Endothelial cell of umbilical vein (primary cell): ENCODE measurements at regions not wholly inside any gene's neighbourhood (a gene's known extent, or its start where the extent isn't known, plus 50 kb on each side); places are given as distances from the start of the nearest gene placed in this dataset.

Experiments
- BruUV-seq: library from RNA; stranded (reverse); fragments of 400-500 nt; replicated peaks from 2 replicates; lab custom pipeline; 2021; lab: Mats Ljungman, UMichigan
- CTCF ChIA-PET: fragments of 300-600, 350-600 bp; sonication (Branson Sonifier 250); formaldehyde crosslinking; loops from one replicate; lab custom pipeline; 2021; ENCODE audit warnings: antibody characterized with exemption, inconsistent platforms; lab: Charles Lee
- POLR2A ChIA-PET: fragments of 300-600, 350-600 bp; sonication (Branson Sonifier 250); formaldehyde crosslinking; loops from one replicate; lab custom pipeline; 2021; ENCODE audit warnings: antibody characterized with exemption, inconsistent platforms; lab: Charles Lee
- DNase-seq: peaks from one replicate; pipeline ENCODE4 v3.0.0-alpha.2; 2011; ENCODE audit warnings: low read depth, low spot score
- FAIRE-seq: peaks from 2 replicates; lab custom pipeline; 2011; peaks lifted over from hg19 to GRCh38; lab: Jason Lieb, UNC
- H2AFZ ChIP-seq: 2 replicates; pipeline ENCODE4 v1.6.0; 2012; ENCODE audit warnings: low read depth, low read length, control low read depth, inconsistent platforms
- H3K27ac ChIP-seq: 2 replicates; pipeline ENCODE4 v1.5.1; 2011; ENCODE audit warnings: low read depth, mild to moderate bottlenecking, control low read depth, low read length, moderate library complexity; ENCODE audit not compliant: insufficient read depth
- H3K27me3 ChIP-seq, 2 experiments: 2 replicates each; pipeline versions ENCODE4 v1.6.0 to v1.6.1; 2011; ENCODE audit warnings: low read length in 2 of 2, mixed read lengths in 1 of 2; ENCODE audit not compliant: control insufficient read depth in 2 of 2, insufficient read depth in 2 of 2
- H3K36me3 ChIP-seq, 2 experiments: 2 replicates in 1 of 2; 3 replicates in 1 of 2; pipeline ENCODE4 v1.5.1; 2011; ENCODE audit warnings: low read length in 2 of 2, mild to moderate bottlenecking in 1 of 2, moderate library complexity in 1 of 2; ENCODE audit not compliant: control insufficient read depth in 2 of 2, insufficient read depth in 2 of 2; ENCODE audit errors: extremely low read depth in 1 of 2
- H3K4me1 ChIP-seq: 3 replicates; pipeline ENCODE4 v1.5.1; 2011; ENCODE audit warnings: mild to moderate bottlenecking, low read length; ENCODE audit not compliant: control insufficient read depth, insufficient read depth; ENCODE audit errors: extremely low read depth
- H3K4me2 ChIP-seq: 2 replicates; pipeline ENCODE4 v1.6.1; 2011; ENCODE audit warnings: low read length, control low read depth, mixed read lengths; ENCODE audit not compliant: insufficient read depth
- H3K4me3 ChIP-seq, 3 experiments: fragments of 200-600 bp in 1 of 3; sonication (generic), shearing (Covaris generic) in 1 of 3; replicated peaks in 1 of 3; 2 replicates each; pipeline ENCODE4 v1.5.1; 2011 to 2016; ENCODE audit warnings: control low read depth in 3 of 3, low read length in 3 of 3, mild to moderate bottlenecking in 2 of 3, inconsistent platforms in 1 of 3, low read depth in 1 of 3, moderate library complexity in 1 of 3; ENCODE audit not compliant: insufficient read depth in 1 of 3
- H3K79me2 ChIP-seq: 2 replicates; pipeline ENCODE4 v1.6.0; 2012; ENCODE audit warnings: low read length, inconsistent platforms; ENCODE audit not compliant: control insufficient read depth, insufficient read depth
- H3K9ac ChIP-seq: replicated peaks from 2 replicates; pipeline ENCODE3; 2011; ENCODE audit warnings: low read length, control low read depth; ENCODE audit not compliant: insufficient read depth; ENCODE audit errors: extremely low read depth
- H3K9me1 ChIP-seq: replicated peaks from 3 replicates; pipeline ENCODE4 v1.6.0; 2011; ENCODE audit warnings: mild to moderate bottlenecking, low read length; ENCODE audit not compliant: control insufficient read depth, insufficient read depth; ENCODE audit errors: extremely low read depth
- H3K9me3 ChIP-seq: replicated peaks from 2 replicates; pipeline ENCODE4 v1.5.1; 2012; ENCODE audit warnings: low read length, inconsistent platforms; ENCODE audit not compliant: control insufficient read depth, insufficient read depth
- H4K20me1 ChIP-seq: replicated peaks from 2 replicates; pipeline ENCODE3; 2011; ENCODE audit warnings: mild to moderate bottlenecking, low read length; ENCODE audit not compliant: control insufficient read depth, insufficient read depth; ENCODE audit errors: extremely low read depth
- EZH2 ChIP-seq: IDR thresholded peaks from 2 replicates; pipeline ENCODE4 v1.6.1; 2012; ENCODE audit warnings: borderline replicate concordance, low read depth, mild to moderate bottlenecking, moderate library complexity, low read length, inconsistent platforms; ENCODE audit not compliant: severe bottlenecking
- FOS ChIP-seq: IDR thresholded peaks from 2 replicates; pipeline ENCODE4 v1.6.1; 2011; ENCODE audit warnings: mild to moderate bottlenecking, low read length, moderate library complexity, borderline replicate concordance; ENCODE audit not compliant: insufficient read depth
- GATA2 ChIP-seq: IDR thresholded peaks from 2 replicates; pipeline ENCODE4 v1.7.0; 2011; ENCODE audit warnings: low read depth, mild to moderate bottlenecking, moderate library complexity, mixed read lengths, low read length; ENCODE audit not compliant: insufficient read length, insufficient read depth
- JUN ChIP-seq: IDR thresholded peaks from 2 replicates; pipeline ENCODE4 v1.6.1; 2011; ENCODE audit warnings: borderline replicate concordance, low read depth; ENCODE audit not compliant: insufficient read length, insufficient read depth
- MAX ChIP-seq: IDR thresholded peaks from 2 replicates; pipeline ENCODE4 v1.6.1; 2011; ENCODE audit not compliant: insufficient read depth, insufficient read length
- MYC ChIP-seq: IDR thresholded peaks from one replicate; pipeline ENCODE4 v1.6.1; 2011; ENCODE audit warnings: mild to moderate bottlenecking, low read depth, low read length
- POLR2A ChIP-seq: IDR thresholded peaks from 2 replicates; pipeline ENCODE4 v1.6.1; 2012; ENCODE audit warnings: low read depth, mild to moderate bottlenecking, control low read depth, low read length
- POLR2AphosphoS5 ChIP-seq: IDR thresholded peaks from 2 replicates; pipeline ENCODE4 v1.6.1; 2012; ENCODE audit warnings: low read depth, mild to moderate bottlenecking, control low read depth, low read length, moderate library complexity; ENCODE audit not compliant: insufficient read depth
- dilution Hi-C: fragments of 300-500 bp; cut with MboI; formaldehyde crosslinking; loops from one replicate; pipeline ENCODE4 v1.15.0; 2019; ENCODE audit warnings: low sequenced_read_pairs; ENCODE audit not compliant: extremely low pct_ligation_motif_present
- intact Hi-C: fragments of 100-400 bp; cut with micrococcal nuclease; formaldehyde crosslinking; loops from one replicate; pipeline ENCODE4 v1.10.0; 2022
- TF ChIP-seq, protein P1 (sequence below), 2 donors: IDR thresholded peaks; 1 replicate in 1 of 2; 2 replicates in 1 of 2; pipeline ENCODE4 v1.5.1; 2011; ENCODE audit warnings: low read length in 2 of 2, mild to moderate bottlenecking in 2 of 2, moderate library complexity in 2 of 2, control low read depth in 1 of 2, inconsistent platforms in 1 of 2, low read depth in 1 of 2; ENCODE audit not compliant: insufficient read depth in 1 of 2; ENCODE audit errors: extremely low read depth in 1 of 2

DNA sequence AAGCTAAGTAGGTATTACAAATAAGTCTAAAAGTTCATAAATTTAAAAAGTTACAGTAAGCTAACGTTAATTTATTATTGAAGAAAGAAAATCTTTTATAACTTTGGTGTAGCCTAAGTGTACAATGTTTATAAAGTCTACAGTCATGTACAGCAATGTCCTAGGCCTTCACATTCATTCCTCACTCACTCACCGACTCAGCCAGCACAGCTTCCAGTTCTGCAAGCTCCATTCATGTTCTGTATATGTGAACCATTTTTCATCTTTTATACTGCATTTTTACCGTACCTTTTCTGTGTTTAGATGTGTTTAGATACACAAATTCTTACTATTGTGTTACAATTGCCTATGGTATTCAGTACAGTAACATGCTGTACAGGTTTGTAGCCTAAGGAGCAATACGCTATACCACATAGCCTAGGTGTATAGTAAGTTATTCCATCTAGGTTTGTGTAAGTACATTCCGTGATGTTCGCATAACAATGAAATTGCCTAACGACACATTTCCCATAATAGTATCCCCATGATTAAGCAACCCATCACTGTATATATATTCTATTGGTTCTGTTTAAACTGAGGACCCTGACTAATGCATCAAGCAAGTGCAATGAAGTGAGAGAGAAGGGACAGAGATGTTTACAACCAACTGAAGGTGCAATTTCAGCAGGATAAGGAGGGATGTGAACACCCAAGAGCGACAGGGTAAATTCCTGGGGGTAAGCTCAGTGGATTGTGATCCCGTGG lies 88.9 kb upstream of the TRIO start:
- CTCF ChIA-PET = no interaction called here
- no peaks in the 10 kb centered on the region for H3K9me1 ChIP-seq
- peaks cover 2 to 4% of the 10 kb centered on the region in 2 experiments for H3K27me3 ChIP-seq
- intact Hi-C loops (no loop called here), dilution Hi-C loops (no loop called here)
- no peaks in the 10 kb centered on the region for H3K36me3 ChIP-seq
- no TSS peak for BruUV-seq
- no peak overlapping the region for H3K27ac ChIP-seq
- H3K4me1 ChIP-seq = no peaks in the 10 kb centered on the region
- no peak for DNase-seq
- no peak overlapping the region for H3K4me2 ChIP-seq
- H3K9me3 ChIP-seq = no peaks in the 10 kb centered on the region
- TF ChIP-seq GATA2 = no peak
- POLR2A ChIA-PET = no interaction called here
- H3K9ac ChIP-seq = no peak overlapping the region
- H2AFZ ChIP-seq = no peak overlapping the region
- FAIRE-seq = no peak
- no peaks in the 10 kb centered on the region for H4K20me1 ChIP-seq
- H3K79me2 ChIP-seq = no peaks in the 10 kb centered on the region
- no peak overlapping the region for H3K4me3 ChIP-seq

DNA sequence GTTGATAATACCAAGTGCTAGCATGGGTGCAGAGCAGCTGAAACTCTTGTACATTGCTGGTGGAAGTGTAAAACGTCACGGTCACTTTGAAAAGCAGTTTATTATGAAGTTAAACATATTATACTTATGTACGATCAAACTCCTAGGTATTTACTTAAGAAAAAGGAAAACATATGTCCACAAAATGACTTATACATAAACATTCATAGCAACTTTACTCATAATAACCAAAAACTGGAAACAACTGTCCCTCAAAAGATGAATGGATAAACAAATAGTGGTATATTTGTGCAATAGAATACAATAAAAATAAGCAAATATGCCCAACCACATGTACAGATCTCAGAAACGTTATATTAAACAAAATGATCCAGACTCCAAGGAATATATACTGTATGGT lies 92.3 kb upstream of the TRIO start:
- dilution Hi-C loops = no loop called here
- H3K27ac ChIP-seq = no peak overlapping the region
- TF ChIP-seq MYC (no peak), FOS (no peak), POLR2A (no peak), EZH2 (no peak), GATA2 (no peak), POLR2AphosphoS5 (no peak), MAX (no peak), JUN (no peak)
- TF ChIP-seq, protein P1, sequence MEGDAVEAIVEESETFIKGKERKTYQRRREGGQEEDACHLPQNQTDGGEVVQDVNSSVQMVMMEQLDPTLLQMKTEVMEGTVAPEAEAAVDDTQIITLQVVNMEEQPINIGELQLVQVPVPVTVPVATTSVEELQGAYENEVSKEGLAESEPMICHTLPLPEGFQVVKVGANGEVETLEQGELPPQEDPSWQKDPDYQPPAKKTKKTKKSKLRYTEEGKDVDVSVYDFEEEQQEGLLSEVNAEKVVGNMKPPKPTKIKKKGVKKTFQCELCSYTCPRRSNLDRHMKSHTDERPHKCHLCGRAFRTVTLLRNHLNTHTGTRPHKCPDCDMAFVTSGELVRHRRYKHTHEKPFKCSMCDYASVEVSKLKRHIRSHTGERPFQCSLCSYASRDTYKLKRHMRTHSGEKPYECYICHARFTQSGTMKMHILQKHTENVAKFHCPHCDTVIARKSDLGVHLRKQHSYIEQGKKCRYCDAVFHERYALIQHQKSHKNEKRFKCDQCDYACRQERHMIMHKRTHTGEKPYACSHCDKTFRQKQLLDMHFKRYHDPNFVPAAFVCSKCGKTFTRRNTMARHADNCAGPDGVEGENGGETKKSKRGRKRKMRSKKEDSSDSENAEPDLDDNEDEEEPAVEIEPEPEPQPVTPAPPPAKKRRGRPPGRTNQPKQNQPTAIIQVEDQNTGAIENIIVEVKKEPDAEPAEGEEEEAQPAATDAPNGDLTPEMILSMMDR (IDR thresholded peaks at IDR 0.05; ENCODE audit: extremely low read depth in 1 of 2, insufficient read depth in 1 of 2, low read depth in 1 of 2, low read length in 2 of 2) = no peak
- no peaks in the 10 kb centered on the region for H4K20me1 ChIP-seq
- no peak for DNase-seq
- H3K27me3 ChIP-seq = peaks cover 2% of the 10 kb centered on the region in 2 experiments
- no peaks in the 10 kb centered on the region for H3K9me3 ChIP-seq
- no peaks in the 10 kb centered on the region for H3K4me1 ChIP-seq
- no TSS peak for BruUV-seq
- H3K36me3 ChIP-seq = no peaks in the 10 kb centered on the region
- POLR2A ChIA-PET = no interaction called here
- no peak overlapping the region for H2AFZ ChIP-seq
- no peak overlapping the region for H3K4me2 ChIP-seq
- CTCF ChIA-PET = interaction anchor here (1.4 kb wide), 1 partner anchor 16 kb away, joined by 4 read pairs; no protein-coding TSS in a partner anchor
- H3K9ac ChIP-seq = no peak overlapping the region
- intact Hi-C loops = no loop called here
- FAIRE-seq = no peak
- H3K9me1 ChIP-seq = no peaks in the 10 kb centered on the region
- H3K79me2 ChIP-seq = no peaks in the 10 kb centered on the region
- no peak overlapping the region for H3K4me3 ChIP-seq
